H7 (cell line): ENCODE measurements at regions not wholly inside any gene's neighbourhood (a gene's known extent, or its start where the extent isn't known, plus 50 kb on each side); places are given as distances from the start of the nearest gene placed in this dataset.
"Not testable (repeated sequence)": the region's sequence is repeated elsewhere in the genome, so short reads cannot be mapped to it uniquely, and the experiment has no call there.

Experiments
- DNase-seq: peaks from one replicate; pipeline ENCODE4 v3.0.0; 2012
- H3K27me3 ChIP-seq: 2 replicates; pipeline ENCODE4 v1.6.0; 2011; ENCODE audit warnings: mild to moderate bottlenecking, low read length; ENCODE audit not compliant: control insufficient read depth, insufficient read depth
- H3K36me3 ChIP-seq: replicated peaks from 2 replicates; pipeline ENCODE4 v1.5.1; 2011; ENCODE audit warnings: low read length; ENCODE audit not compliant: control insufficient read depth, insufficient read depth
- H3K4me3 ChIP-seq: 2 replicates; pipeline ENCODE4 v1.5.1; 2011; ENCODE audit warnings: low read depth, mild to moderate bottlenecking, control low read depth, low read length, moderate library complexity; ENCODE audit not compliant: insufficient read depth

DNA sequence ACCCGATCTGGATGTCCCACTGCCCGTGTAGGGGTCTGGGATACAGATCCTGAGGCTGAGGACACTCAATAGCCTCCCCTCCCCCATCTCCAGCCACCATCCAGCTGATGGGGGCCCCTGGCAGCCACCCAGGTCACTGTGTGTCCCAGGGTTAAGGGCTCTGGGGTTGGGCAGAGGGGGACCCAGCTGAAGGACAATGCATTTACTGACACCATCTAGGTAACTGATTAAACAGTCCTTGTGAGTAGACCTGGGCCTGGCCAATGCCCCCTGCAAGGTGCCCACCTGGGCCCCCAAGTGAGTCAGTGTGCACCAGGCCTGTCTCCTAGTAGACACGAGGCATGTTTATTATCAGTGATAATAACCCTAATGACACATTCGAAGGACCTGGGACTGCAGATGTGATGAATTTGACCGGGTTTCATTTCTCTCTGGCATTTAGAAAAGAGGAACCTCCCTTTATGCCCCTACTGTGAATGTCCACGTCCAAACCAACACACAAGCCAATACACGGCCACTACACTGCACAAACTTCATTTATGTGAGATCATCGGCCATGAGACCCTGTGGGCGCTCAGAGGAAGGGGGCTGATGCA lies 261.9 kb upstream of the FOXF1 start:
- Histone ChIP-seq H3K4me3 (no peak overlapping the region), H3K36me3 (no peaks in the 10 kb centered on the region), H3K27me3 (no peaks in the 10 kb centered on the region)
- no peak for DNase-seq

DNA sequence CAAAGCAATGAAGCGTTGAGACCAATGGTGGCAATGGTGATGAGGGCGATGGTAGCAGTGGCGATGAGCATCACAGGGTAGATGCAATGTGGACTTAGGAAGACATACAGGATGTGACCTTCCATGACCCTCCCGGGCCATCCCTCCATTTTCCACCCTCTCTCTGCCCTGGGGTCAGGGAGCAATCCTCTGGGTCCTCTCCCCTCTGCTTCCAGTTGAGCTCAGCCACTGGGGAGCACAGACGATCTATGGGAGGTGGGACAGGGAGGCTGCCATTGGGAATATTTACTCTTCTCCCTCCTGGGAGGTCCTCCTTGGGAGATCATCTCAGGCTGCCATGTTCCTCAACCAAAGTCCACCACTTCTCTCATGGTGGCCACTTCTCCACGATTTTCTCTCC lies 260.7 kb upstream of the FOXF1 start:
- Histone ChIP-seq H3K27me3 (no peaks in the 10 kb centered on the region), H3K4me3 (no peak overlapping the region), H3K36me3 (no peaks in the 10 kb centered on the region)
- no peak for DNase-seq

DNA sequence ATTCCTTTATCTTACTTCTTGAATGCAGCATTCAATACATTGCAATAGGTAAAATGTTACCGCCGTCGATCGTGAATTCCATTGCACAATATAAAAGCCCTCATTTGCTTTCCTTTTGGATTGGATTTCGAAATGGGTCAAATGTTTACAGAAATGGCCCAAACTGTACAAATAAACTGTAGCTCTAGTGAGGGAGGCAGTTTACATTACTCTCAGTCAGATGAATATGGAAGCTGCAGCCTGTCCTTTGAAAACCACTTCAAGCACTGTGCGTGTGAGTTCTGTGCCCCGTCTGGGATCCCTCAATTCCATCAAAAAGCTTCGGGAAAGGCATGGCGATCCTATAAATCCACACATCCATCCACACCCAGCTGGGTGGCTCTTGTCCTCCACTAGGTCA lies 258.6 kb upstream of the FOXF1 start:
- Histone ChIP-seq H3K4me3 (no peak overlapping the region), H3K27me3 (no peaks in the 10 kb centered on the region), H3K36me3 (no peaks in the 10 kb centered on the region)
- no peak for DNase-seq

DNA sequence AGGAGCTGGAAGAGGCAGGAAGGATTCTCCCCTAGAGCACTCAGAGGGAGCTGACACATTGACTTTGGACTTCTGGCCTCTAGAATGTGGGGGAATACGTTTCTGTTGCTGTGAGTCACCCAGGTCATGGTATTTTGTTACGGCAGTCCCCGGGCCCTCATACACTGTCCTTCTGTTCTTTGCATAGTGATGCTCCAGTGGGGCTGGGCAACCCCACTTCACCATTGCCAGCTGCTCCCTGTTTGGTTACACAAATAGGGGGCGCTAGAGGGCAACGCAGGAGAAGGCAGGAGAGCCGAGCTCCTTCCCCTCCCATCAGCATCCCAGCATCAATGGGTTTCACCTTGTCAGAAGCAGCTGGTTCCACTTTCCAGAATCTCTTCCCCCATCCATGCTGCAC lies 257.7 kb upstream of the FOXF1 start:
- DNase-seq, result peak; percentile 79
- no peaks in the 10 kb centered on the region for H3K27me3 ChIP-seq
- no peak overlapping the region for H3K4me3 ChIP-seq
- no peaks in the 10 kb centered on the region for H3K36me3 ChIP-seq

DNA sequence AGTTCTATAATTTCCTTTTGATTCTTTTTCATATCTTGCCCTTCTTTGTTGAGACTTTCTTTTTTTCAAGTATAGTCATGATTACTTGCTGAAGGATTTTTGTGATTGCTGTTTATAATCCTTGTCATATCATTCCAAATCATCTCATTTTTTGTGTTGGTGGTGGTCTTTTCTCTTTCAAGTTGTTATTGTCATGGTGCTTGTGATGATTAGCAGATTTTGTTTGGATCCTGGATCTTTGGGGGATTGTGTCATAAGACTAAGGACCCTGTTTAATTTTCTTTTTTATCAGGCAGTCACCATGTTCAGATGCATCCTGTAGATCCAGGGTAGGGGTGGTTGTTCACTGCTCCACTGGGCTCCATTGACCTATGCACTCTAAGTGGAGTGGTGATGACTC lies 254.4 kb upstream of the FOXF1 start:
- Histone ChIP-seq H3K27me3 (no peaks in the 10 kb centered on the region), H3K4me3 (no peak overlapping the region), H3K36me3 (no peaks in the 10 kb centered on the region)
- no peak for DNase-seq

DNA sequence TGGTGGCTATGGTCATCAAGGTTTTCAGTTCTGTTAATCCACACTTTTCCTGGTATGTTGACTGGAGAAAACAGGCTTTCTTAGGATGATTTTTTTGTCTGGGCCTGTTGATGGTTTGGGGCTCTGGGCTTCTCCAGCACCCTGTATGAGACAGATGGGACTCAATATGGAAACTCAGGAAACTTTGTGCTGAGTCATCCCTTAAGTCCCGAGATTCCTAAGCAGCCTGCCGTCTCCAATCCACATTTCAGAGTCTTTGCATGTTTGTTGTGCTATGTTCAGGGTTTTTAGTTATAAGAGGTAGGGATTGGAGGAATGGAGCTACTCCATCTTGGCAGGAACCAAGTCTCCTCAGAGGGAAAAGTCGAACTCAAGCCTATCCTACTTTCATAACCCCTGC lies 253.3 kb upstream of the FOXF1 start:
- Histone ChIP-seq H3K36me3 (no peaks in the 10 kb centered on the region), H3K27me3 (no peaks in the 10 kb centered on the region), H3K4me3 (no peak overlapping the region)
- DNase-seq, result no peak

DNA sequence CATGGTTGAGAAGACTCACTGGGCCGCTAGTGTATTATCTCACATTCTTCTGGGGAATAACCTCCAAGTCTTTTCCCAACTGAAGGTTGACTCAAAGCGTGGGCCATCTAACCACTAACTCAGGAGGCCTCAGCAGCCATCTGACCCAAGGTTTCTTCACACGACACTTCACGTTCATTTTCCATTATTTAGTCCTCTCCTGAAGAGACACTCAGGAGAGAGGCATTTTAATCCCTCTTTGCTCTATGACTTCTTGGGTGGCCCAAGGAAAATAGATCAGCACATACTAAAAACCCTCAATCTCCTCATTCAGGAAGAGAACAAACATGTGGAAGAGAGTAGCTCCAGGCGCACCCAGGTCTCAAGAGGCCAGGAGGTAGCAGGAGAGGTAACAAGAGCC lies 252.8 kb upstream of the FOXF1 start:
- DNase-seq, result no peak
- H3K27me3 ChIP-seq, result no peaks in the 10 kb centered on the region
- H3K4me3 ChIP-seq, result no peak overlapping the region
- no peaks in the 10 kb centered on the region for H3K36me3 ChIP-seq

DNA sequence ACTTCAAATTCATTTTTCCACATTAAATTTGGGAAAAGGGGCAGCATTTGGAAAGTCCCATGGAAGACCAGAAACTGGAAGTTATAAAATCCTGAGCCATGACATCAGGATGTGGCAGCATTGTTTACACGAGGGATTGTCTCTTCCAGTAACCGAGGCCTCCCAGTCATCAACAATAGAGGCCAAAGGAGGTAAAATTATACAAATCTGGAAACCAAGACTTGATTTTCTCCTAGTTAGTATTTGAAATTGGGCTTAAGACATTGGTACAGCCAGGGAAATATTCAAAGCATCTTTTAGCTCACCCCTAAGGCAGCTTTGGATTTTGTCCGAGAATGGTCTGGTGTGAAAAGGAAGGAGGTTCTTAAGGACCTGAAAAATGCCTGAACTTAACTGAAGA lies 251.6 kb upstream of the FOXF1 start:
- Histone ChIP-seq H3K27me3 (no peaks in the 10 kb centered on the region), H3K36me3 (no peaks in the 10 kb centered on the region), H3K4me3 (no peak overlapping the region)
- no peak for DNase-seq

DNA sequence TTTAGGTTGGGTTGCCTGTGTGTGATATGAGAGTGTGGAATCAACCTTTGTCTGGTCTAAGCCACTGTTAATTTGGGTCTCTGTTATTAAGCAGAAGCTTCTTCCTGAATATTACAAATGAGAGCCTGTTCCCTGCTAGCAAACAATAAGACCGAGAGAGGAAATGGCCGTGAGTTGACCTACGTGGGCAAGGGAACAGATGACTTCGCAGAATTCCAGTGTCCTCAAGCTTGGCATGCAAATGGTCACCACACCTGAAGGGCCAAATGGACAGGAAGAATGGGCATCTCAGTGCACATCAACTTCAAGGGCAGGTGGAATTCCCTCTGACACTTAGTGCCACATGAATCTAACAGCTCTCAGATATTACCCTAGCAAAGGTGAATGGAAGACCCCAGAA lies 250.8 kb upstream of the FOXF1 start:
- no peak for DNase-seq
- Histone ChIP-seq H3K4me3 (no peak overlapping the region), H3K36me3 (no peaks in the 10 kb centered on the region), H3K27me3 (no peaks in the 10 kb centered on the region)

DNA sequence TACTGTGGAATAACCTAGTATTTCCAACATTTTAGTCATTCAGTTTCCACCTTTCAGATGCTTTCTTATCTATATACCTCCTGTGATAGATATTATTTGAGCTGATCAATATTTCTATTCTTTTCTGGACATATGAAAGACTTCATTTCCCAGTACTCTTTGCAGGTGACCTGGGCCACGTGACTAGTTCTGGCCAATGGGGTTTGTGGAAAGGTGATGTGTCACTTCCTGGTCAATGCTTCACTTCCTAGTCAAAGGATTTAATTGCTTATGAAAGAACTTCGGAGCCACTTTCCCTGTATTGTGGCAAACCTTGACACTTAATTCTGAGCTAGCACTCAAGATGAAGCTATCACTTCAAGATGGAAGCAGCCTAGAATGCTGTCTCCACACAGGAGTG lies 248.9 kb upstream of the FOXF1 start:
- Histone ChIP-seq H3K36me3 (no peaks in the 10 kb centered on the region), H3K27me3 (no peaks in the 10 kb centered on the region), H3K4me3 (no peak overlapping the region)
- no peak for DNase-seq

DNA sequence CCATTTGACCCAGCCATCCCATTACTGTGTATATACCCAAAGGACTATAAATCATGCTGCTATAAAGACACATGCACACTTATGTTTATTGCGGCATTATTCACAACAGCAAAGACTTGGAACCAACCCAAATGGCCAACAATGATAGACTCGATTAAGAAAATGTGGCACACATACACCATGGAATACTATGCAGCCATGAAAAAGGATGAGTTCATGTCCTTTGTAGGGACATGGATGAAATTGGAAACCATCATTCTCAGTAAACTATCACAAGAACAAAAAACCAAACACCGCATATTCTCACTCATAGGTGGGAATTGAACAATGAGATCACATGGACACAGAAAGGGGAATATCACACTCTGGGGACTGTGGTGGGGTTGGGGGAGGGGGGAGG lies 242.7 kb upstream of the FOXF1 start:
- H3K4me3 ChIP-seq, H3K27me3 ChIP-seq, H3K36me3 ChIP-seq, DNase-seq: not testable (repeated sequence)

DNA sequence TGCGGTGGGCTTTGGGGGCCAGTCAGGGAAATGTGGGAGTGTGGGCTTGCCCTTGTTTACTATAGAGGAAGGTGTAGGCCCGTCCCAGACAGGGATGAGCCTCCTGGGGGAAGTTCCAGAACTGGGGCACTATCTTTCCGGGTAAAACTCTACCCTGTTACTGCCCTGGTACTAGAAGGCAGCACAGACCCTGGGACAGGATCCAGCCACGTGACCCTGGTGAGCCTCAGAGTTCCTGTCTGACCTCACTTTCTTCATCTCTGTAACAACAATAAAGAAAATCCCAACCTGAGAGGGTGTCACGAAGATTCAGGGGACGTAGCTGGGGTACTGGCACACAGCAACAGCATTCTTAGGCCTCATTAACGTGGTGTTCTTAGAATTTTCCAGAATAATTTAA lies 239.6 kb upstream of the FOXF1 start:
- Histone ChIP-seq H3K27me3 (no peaks in the 10 kb centered on the region), H3K4me3 (no peak overlapping the region), H3K36me3 (no peaks in the 10 kb centered on the region)
- no peak for DNase-seq

DNA sequence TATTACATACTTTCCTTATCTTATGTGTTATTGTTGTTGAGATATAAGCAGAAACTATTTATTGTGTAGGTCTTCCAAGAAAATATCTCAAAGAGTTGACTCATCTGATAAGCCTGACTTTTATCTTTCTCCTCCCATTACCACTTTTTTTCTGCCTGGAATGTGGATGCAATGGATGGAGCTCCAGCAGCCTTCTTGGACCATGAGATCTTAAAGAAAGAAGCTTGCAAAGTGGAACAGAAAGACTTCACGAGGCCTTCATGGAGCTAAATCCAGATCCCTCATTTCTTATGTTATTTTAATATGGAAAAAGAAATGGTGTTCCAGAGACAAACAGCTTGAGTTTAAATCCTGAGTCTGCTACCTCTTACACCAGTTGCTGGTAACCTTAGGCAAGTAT lies 237.6 kb upstream of the FOXF1 start:
- Histone ChIP-seq H3K4me3 (no peak overlapping the region), H3K27me3 (no peaks in the 10 kb centered on the region; the same call in 1 of the 2 replicates), H3K36me3 (no peaks in the 10 kb centered on the region)
- DNase-seq, result no peak

DNA sequence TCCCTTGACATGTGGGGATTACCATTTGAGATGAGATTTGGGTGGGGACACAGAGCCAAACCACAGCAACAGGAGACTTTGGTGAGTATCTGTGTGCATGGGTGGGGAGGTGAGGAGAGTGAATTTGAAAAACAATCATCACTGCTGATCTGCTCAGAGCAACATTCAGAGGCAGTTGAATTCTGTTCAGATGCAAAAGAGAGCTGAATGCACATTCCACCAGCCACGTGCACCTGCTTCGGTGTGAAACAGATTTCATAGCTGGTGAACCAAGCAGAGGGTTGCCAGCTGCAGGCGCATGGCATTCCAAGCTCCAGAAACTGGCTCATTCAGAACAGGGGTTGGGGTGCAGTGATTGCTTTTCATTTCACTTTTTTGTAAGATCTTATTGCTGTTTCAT lies 233.1 kb upstream of the FOXF1 start:
- Histone ChIP-seq H3K36me3 (no peaks in the 10 kb centered on the region), H3K4me3 (no peak overlapping the region), H3K27me3 (no peaks in the 10 kb centered on the region; the same call in 1 of the 2 replicates)
- peak; percentile 55 for DNase-seq

DNA sequence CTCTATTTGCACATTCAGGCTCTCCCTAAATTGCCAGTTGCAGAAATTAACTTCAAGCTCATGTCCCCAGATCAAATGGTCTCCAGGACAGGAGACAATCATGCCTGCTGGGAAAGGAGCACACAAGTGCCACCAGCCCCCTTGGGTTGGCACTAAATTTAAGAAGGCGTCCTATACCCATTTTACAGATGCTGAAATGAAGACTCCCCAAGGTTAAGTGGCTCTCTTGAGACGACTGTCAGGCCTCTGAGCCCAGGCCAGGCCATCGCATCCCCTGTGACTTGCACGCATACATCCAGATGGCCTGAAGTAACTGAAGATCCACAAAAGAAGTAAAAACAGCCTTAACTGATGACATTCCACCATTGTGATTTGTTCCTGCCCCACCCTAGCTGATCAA lies 232.5 kb upstream of the FOXF1 start:
- H3K36me3 ChIP-seq, DNase-seq, H3K4me3 ChIP-seq, H3K27me3 ChIP-seq: not testable (repeated sequence)

DNA sequence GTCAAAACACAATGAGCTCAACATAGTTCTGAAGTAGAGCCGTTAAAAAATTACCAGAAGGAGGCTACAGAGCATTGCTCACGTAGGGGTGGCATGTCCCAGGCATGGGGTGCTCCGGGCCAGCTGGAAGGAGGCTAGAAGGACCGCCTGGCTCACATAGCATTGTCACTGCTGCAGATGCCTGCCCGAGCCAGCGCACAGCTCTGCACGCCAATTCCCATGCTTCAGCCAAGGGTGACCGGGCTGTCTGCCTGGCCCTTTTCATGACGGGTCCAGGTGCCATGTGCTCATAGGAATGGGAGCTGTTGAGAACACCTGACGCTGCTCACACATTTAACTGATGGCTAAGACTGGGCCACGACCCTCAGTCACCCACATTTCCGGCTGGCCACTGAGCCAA lies 228.9 kb upstream of the FOXF1 start:
- no peak overlapping the region for H3K4me3 ChIP-seq
- peaks cover 27% of the 10 kb centered on the region for H3K27me3 ChIP-seq
- peak; percentile 25 for DNase-seq
- no peaks in the 10 kb centered on the region for H3K36me3 ChIP-seq
